Liver (tissue), 7 donors: ENCODE measurements at regions not wholly inside any gene's neighbourhood (a gene's known extent, or its start where the extent isn't known, plus 50 kb on each side); places are given as distances from the start of the nearest gene placed in this dataset.

Source experiments
- DNase-seq: peaks from one replicate; pipeline ENCODE4 v3.0.0-alpha.2; 2017; ENCODE audit warnings: low spot score
- H3K27ac ChIP-seq, 2 donors: one replicate each; pipeline ENCODE4 v1.7.0; 2013; ENCODE audit warnings: inconsistent platforms in 2 of 2, low read length in 2 of 2, control low read depth in 1 of 2, low read depth in 1 of 2, mild to moderate bottlenecking in 1 of 2
- H3K27me3 ChIP-seq, 4 donors: one replicate each; pipeline versions ENCODE4 v1.6.1 to v1.7.0; 2013; ENCODE audit warnings: low read length in 3 of 4, inconsistent platforms in 1 of 4, mild to moderate bottlenecking in 1 of 4, moderate library complexity in 1 of 4; ENCODE audit not compliant: control insufficient read depth in 4 of 4, insufficient read depth in 4 of 4
- H3K36me3 ChIP-seq, 4 donors: one replicate each; pipeline versions ENCODE4 v1.6.1 to v1.7.0; 2013; ENCODE audit warnings: low read length in 3 of 4, mild to moderate bottlenecking in 3 of 4, low read depth in 1 of 4, moderate library complexity in 1 of 4; ENCODE audit not compliant: control insufficient read depth in 4 of 4, insufficient read depth in 3 of 4
- H3K4me1 ChIP-seq, 4 donors: one replicate each; pipeline versions ENCODE4 v1.6.1 to v1.7.0; 2013; ENCODE audit warnings: low read length in 3 of 4, mild to moderate bottlenecking in 3 of 4, moderate library complexity in 1 of 4; ENCODE audit not compliant: control insufficient read depth in 4 of 4, insufficient read depth in 4 of 4
- H3K4me3 ChIP-seq, 3 donors: one replicate each; pipeline versions ENCODE4 v1.6.1 to v1.7.0; 2013; ENCODE audit warnings: low read length in 3 of 3, control low read depth in 1 of 3, low read depth in 1 of 3, mild to moderate bottlenecking in 1 of 3
- H3K9ac ChIP-seq, 2 donors: one replicate each; pipeline ENCODE4 v1.7.0; 2013; ENCODE audit warnings: low read length in 2 of 2, mild to moderate bottlenecking in 2 of 2, moderate library complexity in 2 of 2, control low read depth in 1 of 2, low read depth in 1 of 2
- H3K9me3 ChIP-seq, 4 donors: one replicate each; pipeline versions ENCODE4 v1.6.1 to v1.7.0; 2013; ENCODE audit warnings: low read length in 3 of 4; ENCODE audit not compliant: control insufficient read depth in 4 of 4
- EGR1 ChIP-seq, 2 donors: IDR thresholded peaks; 2 replicates each; pipeline ENCODE4 v1.6.1; 2016 to 2018; ENCODE audit warnings: antibody characterized with exemption in 2 of 2, low read depth in 2 of 2
- HNF4A ChIP-seq, 2 donors: conservative IDR thresholded peaks; 2 replicates each; pipeline ENCODE4 v1.6.1; 2016; ENCODE audit warnings: antibody characterized with exemption in 2 of 2, mild to moderate bottlenecking in 2 of 2
- HNF4G ChIP-seq: IDR thresholded peaks from 2 replicates; pipeline ENCODE4 v1.6.1; 2016; ENCODE audit warnings: antibody characterized with exemption
- NR2F2 ChIP-seq: IDR thresholded peaks from 2 replicates; pipeline ENCODE4 v1.6.1; 2016; ENCODE audit warnings: antibody characterized with exemption
- RAD21 ChIP-seq, 2 donors: IDR thresholded peaks; 2 replicates each; pipeline ENCODE4 v1.6.1; 2016; ENCODE audit warnings: antibody characterized with exemption in 2 of 2, mild to moderate bottlenecking in 2 of 2
- RXRA ChIP-seq, 2 donors: IDR thresholded peaks; 2 replicates each; pipeline ENCODE4 v1.6.1; 2017 to 2018; ENCODE audit warnings: antibody characterized with exemption in 2 of 2, mild to moderate bottlenecking in 1 of 2
- WGBS: extraction: QIAGEN DNeasy Blood & Tissue Kit; methylation state at CpG from one replicate; pipeline ENCODE4 v1.1.7; 2013; 5-methylcytosine and 5-hydroxymethylcytosine counted together
- TF ChIP-seq, protein P1 (sequence below): IDR thresholded peaks from 2 replicates; pipeline ENCODE4 v1.6.1; 2016; ENCODE audit warnings: antibody characterized with exemption
- TF ChIP-seq, protein P2 (sequence below): IDR thresholded peaks from 2 replicates; pipeline ENCODE4 v1.6.1; 2016; ENCODE audit warnings: antibody characterized with exemption
- TF ChIP-seq, protein P3 (sequence below): IDR thresholded peaks from 2 replicates; pipeline ENCODE4 v1.6.1; 2016; ENCODE audit warnings: antibody characterized with exemption, mild to moderate bottlenecking
- TF ChIP-seq, protein P4 (sequence below): IDR thresholded peaks from 2 replicates; pipeline ENCODE4 v1.6.1; 2016; ENCODE audit warnings: antibody characterized with exemption
- donor health status: healthy.
- donor health status: healthy.
- donor health status: healthy.
- donor health status: healthy.

DNA sequence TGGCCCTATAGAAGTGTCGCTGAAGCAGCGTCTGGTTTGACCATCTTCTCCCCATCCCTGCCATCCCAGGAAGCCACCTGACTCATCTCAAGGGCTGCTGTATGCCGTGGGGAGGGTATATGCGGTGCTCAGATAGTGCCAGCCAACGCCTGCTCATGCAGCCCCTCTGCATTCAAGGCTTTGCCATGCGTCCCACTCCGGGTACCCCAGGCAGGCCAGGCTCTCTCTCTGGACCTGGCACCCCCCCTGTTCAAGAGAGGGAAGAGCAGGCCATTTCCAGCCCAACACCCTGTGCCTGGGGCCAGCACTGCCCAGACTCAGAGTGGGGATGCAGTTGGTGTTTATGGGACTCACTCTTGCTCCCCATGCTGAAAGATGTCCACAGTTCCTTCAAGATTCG lies 130.0 kb downstream of the GLI2 start:
- Histone ChIP-seq H3K9ac (no peak overlapping the region), H3K9me3 (no peaks in the 10 kb centered on the region), H3K27me3 (peaks cover 0 to 12% (median 2%) of the 10 kb centered on the region in 4 donors), H3K4me1 (peaks cover 0 to 8% (median 2%) of the 10 kb centered on the region in 4 donors), H3K4me3 (no peak overlapping the region), H3K36me3 (no peaks in the 10 kb centered on the region), H3K27ac (no peak overlapping the region)
- DNase-seq: no peak
- 95% methylated on average over 8 of the region's 8 CpGs for WGBS
- TF ChIP-seq HNF4G (no peak), RXRA (IDR thresholded peaks at IDR 0.05) (no peak), HNF4A (conservative IDR thresholded peaks at IDR 0.05) (no peak)
- TF ChIP-seq, protein P1, sequence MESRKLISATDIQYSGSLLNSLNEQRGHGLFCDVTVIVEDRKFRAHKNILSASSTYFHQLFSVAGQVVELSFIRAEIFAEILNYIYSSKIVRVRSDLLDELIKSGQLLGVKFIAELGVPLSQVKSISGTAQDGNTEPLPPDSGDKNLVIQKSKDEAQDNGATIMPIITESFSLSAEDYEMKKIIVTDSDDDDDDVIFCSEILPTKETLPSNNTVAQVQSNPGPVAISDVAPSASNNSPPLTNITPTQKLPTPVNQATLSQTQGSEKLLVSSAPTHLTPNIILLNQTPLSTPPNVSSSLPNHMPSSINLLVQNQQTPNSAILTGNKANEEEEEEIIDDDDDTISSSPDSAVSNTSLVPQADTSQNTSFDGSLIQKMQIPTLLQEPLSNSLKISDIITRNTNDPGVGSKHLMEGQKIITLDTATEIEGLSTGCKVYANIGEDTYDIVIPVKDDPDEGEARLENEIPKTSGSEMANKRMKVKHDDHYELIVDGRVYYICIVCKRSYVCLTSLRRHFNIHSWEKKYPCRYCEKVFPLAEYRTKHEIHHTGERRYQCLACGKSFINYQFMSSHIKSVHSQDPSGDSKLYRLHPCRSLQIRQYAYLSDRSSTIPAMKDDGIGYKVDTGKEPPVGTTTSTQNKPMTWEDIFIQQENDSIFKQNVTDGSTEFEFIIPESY: no peak
- TF ChIP-seq, protein P2, sequence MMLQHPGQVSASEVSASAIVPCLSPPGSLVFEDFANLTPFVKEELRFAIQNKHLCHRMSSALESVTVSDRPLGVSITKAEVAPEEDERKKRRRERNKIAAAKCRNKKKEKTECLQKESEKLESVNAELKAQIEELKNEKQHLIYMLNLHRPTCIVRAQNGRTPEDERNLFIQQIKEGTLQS: no peak
- TF ChIP-seq, protein P3, sequence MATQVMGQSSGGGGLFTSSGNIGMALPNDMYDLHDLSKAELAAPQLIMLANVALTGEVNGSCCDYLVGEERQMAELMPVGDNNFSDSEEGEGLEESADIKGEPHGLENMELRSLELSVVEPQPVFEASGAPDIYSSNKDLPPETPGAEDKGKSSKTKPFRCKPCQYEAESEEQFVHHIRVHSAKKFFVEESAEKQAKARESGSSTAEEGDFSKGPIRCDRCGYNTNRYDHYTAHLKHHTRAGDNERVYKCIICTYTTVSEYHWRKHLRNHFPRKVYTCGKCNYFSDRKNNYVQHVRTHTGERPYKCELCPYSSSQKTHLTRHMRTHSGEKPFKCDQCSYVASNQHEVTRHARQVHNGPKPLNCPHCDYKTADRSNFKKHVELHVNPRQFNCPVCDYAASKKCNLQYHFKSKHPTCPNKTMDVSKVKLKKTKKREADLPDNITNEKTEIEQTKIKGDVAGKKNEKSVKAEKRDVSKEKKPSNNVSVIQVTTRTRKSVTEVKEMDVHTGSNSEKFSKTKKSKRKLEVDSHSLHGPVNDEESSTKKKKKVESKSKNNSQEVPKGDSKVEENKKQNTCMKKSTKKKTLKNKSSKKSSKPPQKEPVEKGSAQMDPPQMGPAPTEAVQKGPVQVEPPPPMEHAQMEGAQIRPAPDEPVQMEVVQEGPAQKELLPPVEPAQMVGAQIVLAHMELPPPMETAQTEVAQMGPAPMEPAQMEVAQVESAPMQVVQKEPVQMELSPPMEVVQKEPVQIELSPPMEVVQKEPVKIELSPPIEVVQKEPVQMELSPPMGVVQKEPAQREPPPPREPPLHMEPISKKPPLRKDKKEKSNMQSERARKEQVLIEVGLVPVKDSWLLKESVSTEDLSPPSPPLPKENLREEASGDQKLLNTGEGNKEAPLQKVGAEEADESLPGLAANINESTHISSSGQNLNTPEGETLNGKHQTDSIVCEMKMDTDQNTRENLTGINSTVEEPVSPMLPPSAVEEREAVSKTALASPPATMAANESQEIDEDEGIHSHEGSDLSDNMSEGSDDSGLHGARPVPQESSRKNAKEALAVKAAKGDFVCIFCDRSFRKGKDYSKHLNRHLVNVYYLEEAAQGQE: no peak
- TF ChIP-seq, protein P4, sequence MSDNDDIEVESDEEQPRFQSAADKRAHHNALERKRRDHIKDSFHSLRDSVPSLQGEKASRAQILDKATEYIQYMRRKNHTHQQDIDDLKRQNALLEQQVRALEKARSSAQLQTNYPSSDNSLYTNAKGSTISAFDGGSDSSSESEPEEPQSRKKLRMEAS: no peak

DNA sequence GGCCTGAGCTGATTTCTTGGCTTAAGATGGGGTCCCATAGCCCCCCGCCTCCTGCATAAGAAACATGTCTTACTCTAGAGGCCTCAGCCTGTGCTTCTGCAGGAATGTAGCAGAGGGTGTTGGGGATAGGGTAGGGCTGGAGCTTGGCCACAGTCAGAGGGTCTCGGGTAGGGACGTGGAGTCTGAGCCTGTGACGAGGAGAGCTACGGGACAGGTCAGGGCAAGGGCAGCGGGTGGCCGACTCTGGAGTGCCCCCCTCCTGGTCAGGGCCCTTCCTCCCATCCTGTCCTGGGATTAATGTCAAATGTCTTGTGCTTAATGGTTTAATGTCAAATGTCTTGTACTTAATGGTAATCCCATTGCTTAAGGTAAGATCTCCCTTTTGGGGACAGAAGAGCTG lies 130.4 kb downstream of the GLI2 start:
- peaks cover 0 to 8% (median 2%) of the 10 kb centered on the region in 4 donors for H3K4me1 ChIP-seq
- H3K36me3 ChIP-seq: no peaks in the 10 kb centered on the region
- TF ChIP-seq RXRA (IDR thresholded peaks at IDR 0.05) (no peak), EGR1 (IDR thresholded peaks at IDR 0.05; ENCODE audit: low read depth in 2 of 2) (no peak), NR2F2 (no peak), HNF4A (conservative IDR thresholded peaks at IDR 0.05) (no peak), RAD21 (IDR thresholded peaks at IDR 0.05) (no peak), HNF4G (no peak)
- TF ChIP-seq, protein P2: no peak
- TF ChIP-seq, protein P3: no peak
- TF ChIP-seq, protein P1: no peak
- H3K27ac ChIP-seq: no peak overlapping the region
- H3K9me3 ChIP-seq: no peaks in the 10 kb centered on the region
- H3K4me3 ChIP-seq: no peak overlapping the region
- 86% methylated on average over 7 of the region's 7 CpGs for WGBS
- H3K27me3 ChIP-seq: peaks cover 0 to 12% (median 2%) of the 10 kb centered on the region in 4 donors
- no peak overlapping the region for H3K9ac ChIP-seq
- DNase-seq: no peak
